ENCODE measurements at regions not wholly inside any gene's neighbourhood (a gene's known extent, or its start where the extent isn't known, plus 50 kb on each side); places are given as distances from the start of the nearest gene placed in this dataset.

- ChIA-PET POLR2A (no interaction called here), RAD21 (ENCODE audit: low non-redundant PET in 1 of 2, low total read pairs in 2 of 2, uncharacterized antibody in 2 of 2, unreplicated experiment in 2 of 2) (no interaction called here), CTCF (no interaction called here)
- Histone ChIP-seq H3K36me3 (ENCODE audit: control insufficient read depth in 1 of 2, insufficient read depth in 2 of 2, low read length in 2 of 2) (no peaks in the 10 kb centered on the region), H3K4me1 (ENCODE audit: control insufficient read depth in 1 of 2, insufficient read depth in 2 of 2, low read length in 2 of 2) (no peaks in the 10 kb centered on the region), H3K27me3 (ENCODE audit: insufficient read depth, low read length) (no peaks in the 10 kb centered on the region), H3K9me2 (ENCODE audit: insufficient read depth) (no peaks in the 10 kb centered on the region), H3K9me3 (ENCODE audit: control insufficient read depth in 1 of 2, insufficient read depth in 1 of 2, low read depth in 1 of 2, low read length in 2 of 2) (no peaks in the 10 kb centered on the region), H3K4me2 (ENCODE audit: low read length) (no peak overlapping the region), H3K79me2 (ENCODE audit: insufficient read depth, low read length) (no peaks in the 10 kb centered on the region), H3K27ac (ENCODE audit: low read depth, low read length) (no peak overlapping the region), H4K20me1 (ENCODE audit: insufficient read depth) (no peaks in the 10 kb centered on the region), H3K4me3 (replicated peaks in 1 of 2; ENCODE audit: low read depth in 1 of 2, low read length in 2 of 2) (no peak overlapping the region), H3K9ac (ENCODE audit: low read length) (no peak overlapping the region), H2AFZ (ENCODE audit: low read depth, low read length, poor library complexity, severe bottlenecking) (no peak overlapping the region)
- no TSS peak for BruUV-seq (replicated peaks)
- ATAC-seq, result no peak
- no peak for DNase-seq (ENCODE audit: low read depth, low spot score)
- intact Hi-C loops (cut with micrococcal nuclease), result no loop called here
- TF ChIP-seq EZH2 (IDR thresholded peaks at IDR 0.05), result no peak
- TF ChIP-seq ELF1 (IDR thresholded peaks at IDR 0.05; ENCODE audit: borderline replicate concordance, low read depth), result no peak
- TF ChIP-seq EGR1 (IDR thresholded peaks at IDR 0.05; ENCODE audit: low read depth), result no peak
- no peak for TF ChIP-seq SP1 (IDR thresholded peaks at IDR 0.05; ENCODE audit: low read depth)
- TF ChIP-seq REST (IDR thresholded peaks at IDR 0.05; ENCODE audit: low read depth), result no peak
- no peak for TF ChIP-seq SRF (IDR thresholded peaks at IDR 0.05; ENCODE audit: low read depth)
- no peak for TF ChIP-seq FOSL1 (IDR thresholded peaks at IDR 0.05; ENCODE audit: low read depth)
These were observed 91.1 kb upstream of the PRSS58 start for GRCh38 chr7:142348921-142349405.

GRCh38 chr7:142348100-142348499 lies 90.2 kb upstream of the PRSS58 start:
- ChIA-PET RAD21 (ENCODE audit: low non-redundant PET in 1 of 2, low total read pairs in 2 of 2, uncharacterized antibody in 2 of 2, unreplicated experiment in 2 of 2) (no interaction called here), POLR2A (no interaction called here), CTCF (no interaction called here)
- DNase-seq (ENCODE audit: low read depth, low spot score), result no peak
- Histone ChIP-seq H3K9me2 (ENCODE audit: insufficient read depth) (no peaks in the 10 kb centered on the region), H3K27ac (ENCODE audit: low read depth, low read length) (no peak overlapping the region), H3K4me3 (replicated peaks in 1 of 2; ENCODE audit: low read depth in 1 of 2, low read length in 2 of 2) (no peak overlapping the region), H3K36me3 (ENCODE audit: control insufficient read depth in 1 of 2, insufficient read depth in 2 of 2, low read length in 2 of 2) (no peaks in the 10 kb centered on the region), H4K20me1 (ENCODE audit: insufficient read depth) (no peaks in the 10 kb centered on the region), H3K79me2 (ENCODE audit: insufficient read depth, low read length) (no peaks in the 10 kb centered on the region), H3K27me3 (ENCODE audit: insufficient read depth, low read length) (no peaks in the 10 kb centered on the region), H2AFZ (ENCODE audit: low read depth, low read length, poor library complexity, severe bottlenecking) (no peak overlapping the region), H3K4me1 (ENCODE audit: control insufficient read depth in 1 of 2, insufficient read depth in 2 of 2, low read length in 2 of 2) (no peaks in the 10 kb centered on the region), H3K9me3 (ENCODE audit: control insufficient read depth in 1 of 2, insufficient read depth in 1 of 2, low read depth in 1 of 2, low read length in 2 of 2) (no peaks in the 10 kb centered on the region), H3K9ac (ENCODE audit: low read length) (no peak overlapping the region), H3K4me2 (ENCODE audit: low read length) (no peak overlapping the region)
- ATAC-seq, result no peak
- intact Hi-C loops (cut with micrococcal nuclease), result no loop called here
- no TSS peak for BruUV-seq (replicated peaks)
- TF ChIP-seq EZH2 (IDR thresholded peaks at IDR 0.05) (no peak), MAX (IDR thresholded peaks at IDR 0.05) (no peak), REST (IDR thresholded peaks at IDR 0.05; ENCODE audit: low read depth) (no peak), ATF3 (IDR thresholded peaks at IDR 0.05) (no peak), CEBPB (IDR thresholded peaks at IDR 0.05; ENCODE audit: low read depth) (no peak), SRF (IDR thresholded peaks at IDR 0.05; ENCODE audit: low read depth) (no peak), CTCF (IDR thresholded peaks at IDR 0.05 in 2 of 3, conservative IDR thresholded peaks at IDR 0.05 in 1 of 3; ENCODE audit: borderline replicate concordance in 1 of 3, insufficient read depth in 1 of 3, low read depth in 2 of 3, low read length in 2 of 3) (no peak)

Measured in HCT116 (cell line).